Kidney (tissue), 13 donors: ENCODE measurements at regions not wholly inside any gene's neighbourhood (a gene's known extent, or its start where the extent isn't known, plus 50 kb on each side); places are given as distances from the start of the nearest gene placed in this dataset.

Source experiments
- DNase-seq, 5 donors: peaks; one replicate each; pipeline ENCODE4 v3.0.0-alpha.2; 2013 to 2020
- FAIRE-seq: peaks from 2 replicates; lab custom pipeline; 2012; peaks lifted over from hg19 to GRCh38; lab: Jason Lieb, UNC
- H3K27ac ChIP-seq, 2 donors: one replicate each; pipeline ENCODE4 v1.7.0; 2013; ENCODE audit warnings: low read depth in 2 of 2, low read length in 2 of 2, inconsistent platforms in 1 of 2
- H3K27me3 ChIP-seq: one replicate; pipeline ENCODE4 v1.7.1; 2013; ENCODE audit warnings: low read length, inconsistent platforms; ENCODE audit not compliant: control insufficient read depth, insufficient read depth
- H3K36me3 ChIP-seq, 3 donors: one replicate each; pipeline versions ENCODE4 v1.7.0 to v1.7.1; 2013; ENCODE audit warnings: low read length in 3 of 3, control low read depth in 1 of 3, inconsistent platforms in 1 of 3; ENCODE audit not compliant: insufficient read depth in 3 of 3, control insufficient read depth in 2 of 3
- H3K4me1 ChIP-seq, 3 donors: one replicate each; pipeline versions ENCODE4 v1.7.0 to v1.7.1; 2013; ENCODE audit warnings: low read length in 3 of 3, inconsistent platforms in 1 of 3, low read depth in 1 of 3; ENCODE audit not compliant: control insufficient read depth in 2 of 3, insufficient read depth in 2 of 3
- H3K4me3 ChIP-seq, 3 donors: one replicate each; pipeline versions ENCODE4 v1.7.0 to v1.8.1; 2013; ENCODE audit warnings: low read length in 3 of 3, control low read depth in 1 of 3, inconsistent platforms in 1 of 3
- H3K9ac ChIP-seq, 3 donors: one replicate each; pipeline versions ENCODE4 v1.7.0 to v1.7.1; 2013; ENCODE audit warnings: low read length in 3 of 3, control low read depth in 1 of 3, inconsistent platforms in 1 of 3
- H3K9me3 ChIP-seq, 3 donors: one replicate each; pipeline versions ENCODE4 v1.7.0 to v1.7.1; 2013; ENCODE audit warnings: low read length in 3 of 3, control low read depth in 1 of 3, inconsistent platforms in 1 of 3; ENCODE audit not compliant: control insufficient read depth in 2 of 3, insufficient read depth in 1 of 3
- CTCF ChIP-seq: IDR thresholded peaks from 3 replicates; pipeline ENCODE4 v1.5.1; 2012; ENCODE audit warnings: mild to moderate bottlenecking, moderate library complexity, borderline replicate concordance; ENCODE audit not compliant: insufficient read depth; ENCODE audit errors: extremely low read depth
- intact Hi-C: fragments of 100-400 bp; cut with DNase I; formaldehyde crosslinking; loops from one replicate; pipeline ENCODE4 v1.11.1; 2022
- donor health status: control.
- donor health status: control.
- donor health status: control.
- donor health status: control.
- donor health status: control.
- donor health status: DM: yes; HTN: yes; CAD: no.
- donor health status: Normal renal cell carcinoma (clear cell type).

- FAIRE-seq (no peak), DNase-seq (no peak)
- Histone ChIP-seq H3K27me3 (no peaks in the 10 kb centered on the region), H3K27ac (no peak overlapping the region), H3K4me1 (no peaks in the 10 kb centered on the region), H3K9ac (no peak overlapping the region), H3K36me3 (no peaks in the 10 kb centered on the region), H3K9me3 (no peaks in the 10 kb centered on the region), H3K4me3 (no peak overlapping the region)
- intact Hi-C loops = no loop called here
- no peak for TF ChIP-seq CTCF
Measured at GRCh38 chr14:46384611-46385010, 267.0 kb downstream of the RPL10L start.

GRCh38 chr14:46381674-46382073, 269.9 kb downstream of the RPL10L start:
- Histone ChIP-seq H3K27ac (no peak overlapping the region), H3K4me3 (no peak overlapping the region), H3K9ac (no peak overlapping the region), H3K27me3 (no peaks in the 10 kb centered on the region), H3K9me3 (no peaks in the 10 kb centered on the region), H3K4me1 (no peaks in the 10 kb centered on the region), H3K36me3 (no peaks in the 10 kb centered on the region)
- intact Hi-C loops = no loop called here
- FAIRE-seq (no peak), DNase-seq (no peak)
- no peak for TF ChIP-seq CTCF

- no peaks in the 10 kb centered on the region for H3K4me1 ChIP-seq
- TF ChIP-seq CTCF = no peak
- no peak for FAIRE-seq
Measured at GRCh38 chr14:46378248-46378647, 273.3 kb downstream of the RPL10L start.

GRCh38 chr14:46377305-46377704, 274.3 kb downstream of the RPL10L start:
- Histone ChIP-seq H3K27me3 (no peaks in the 10 kb centered on the region), H3K27ac (no peak overlapping the region), H3K36me3 (no peaks in the 10 kb centered on the region), H3K4me1 (no peaks in the 10 kb centered on the region), H3K9me3 (no peaks in the 10 kb centered on the region), H3K4me3 (no peak overlapping the region), H3K9ac (no peak overlapping the region)
- no peak for DNase-seq
- TF ChIP-seq CTCF = no peak
- intact Hi-C loops = no loop called here
- FAIRE-seq = no peak

More at GRCh38 chr14:46378248-46378647, 273.3 kb downstream of the RPL10L start:
- H3K36me3 ChIP-seq = no peaks in the 10 kb centered on the region
- H3K9ac ChIP-seq = no peak overlapping the region
- intact Hi-C loops = no loop called here
- H3K27ac ChIP-seq = no peak overlapping the region
- DNase-seq = no peak
- no peaks in the 10 kb centered on the region for H3K9me3 ChIP-seq
- no peaks in the 10 kb centered on the region for H3K27me3 ChIP-seq
- H3K4me3 ChIP-seq = no peak overlapping the region
